Endothelial cell (in vitro differentiated cells): ENCODE measurements at regions not wholly inside any gene's neighbourhood (a gene's known extent, or its start where the extent isn't known, plus 50 kb on each side); places are given as distances from the start of the nearest gene placed in this dataset.
"Not testable (repeated sequence)": the region's sequence is repeated elsewhere in the genome, so short reads cannot be mapped to it uniquely, and the experiment has no call there.

Experiments used
- DNase-seq: peaks from one replicate; pipeline ENCODE4 v3.0.0; 2021; ENCODE audit warnings: low spot score
- H3K27ac Mint-ChIP-seq: one replicate; pipeline ENCODE4 v1.8.0; 2021; ENCODE audit warnings: mixed read lengths, inconsistent platforms; ENCODE audit not compliant: unreplicated experiment
- H3K27me3 Mint-ChIP-seq: one replicate; pipeline ENCODE4 v1.8.0; 2021; ENCODE audit warnings: mild to moderate bottlenecking, moderate library complexity, mixed read lengths, inconsistent platforms; ENCODE audit not compliant: unreplicated experiment
- H3K36me3 Mint-ChIP-seq: one replicate; pipeline ENCODE4 v1.8.0; 2021; ENCODE audit warnings: mild to moderate bottlenecking, low read depth, mixed read lengths, inconsistent platforms; ENCODE audit not compliant: unreplicated experiment
- H3K4me1 Mint-ChIP-seq: one replicate; pipeline ENCODE4 v1.8.0; 2021; ENCODE audit warnings: mild to moderate bottlenecking, mixed read lengths, inconsistent platforms; ENCODE audit not compliant: unreplicated experiment
- H3K4me3 Mint-ChIP-seq: one replicate; pipeline ENCODE4 v1.8.0; 2021; ENCODE audit warnings: mild to moderate bottlenecking, mixed read lengths, inconsistent platforms; ENCODE audit not compliant: unreplicated experiment
- H3K9me3 Mint-ChIP-seq: one replicate; pipeline ENCODE4 v1.8.0; 2021; ENCODE audit warnings: mixed read lengths, inconsistent platforms; ENCODE audit not compliant: unreplicated experiment
- CTCF ChIP-seq: fragments of 200-600 bp; sonication (generic); IDR thresholded peaks from one replicate; pipeline ENCODE4 v1.5.0; 2021; ENCODE audit warnings: antibody characterized with exemption; ENCODE audit not compliant: unreplicated experiment

GRCh38 chr18:66874812-66875474, 271.1 kb upstream of the CDH19 start:
- no peak overlapping the region for H3K4me3 Mint-ChIP-seq
- H3K9me3 Mint-ChIP-seq, result no peaks in the 10 kb centered on the region
- no peak for DNase-seq
- no peaks in the 10 kb centered on the region for H3K36me3 Mint-ChIP-seq
- no peak overlapping the region for H3K27ac Mint-ChIP-seq
- no peaks in the 10 kb centered on the region for H3K27me3 Mint-ChIP-seq
- no peaks in the 10 kb centered on the region for H3K4me1 Mint-ChIP-seq
- TF ChIP-seq CTCF, result no peak

- Mint-ChIP-seq H3K9me3 (no peaks in the 10 kb centered on the region), H3K36me3 (no peaks in the 10 kb centered on the region), H3K27ac (no peak overlapping the region), H3K4me3 (no peak overlapping the region), H3K27me3 (no peaks in the 10 kb centered on the region), H3K4me1 (no peaks in the 10 kb centered on the region)
- TF ChIP-seq CTCF, result no peak
- no peak for DNase-seq
Measured at GRCh38 chr18:66874375-66874774, 270.5 kb upstream of the CDH19 start.

GRCh38 chr18:66873899-66874298, 270.0 kb upstream of the CDH19 start:
- no peaks in the 10 kb centered on the region for H3K36me3 Mint-ChIP-seq
- no peak overlapping the region for H3K4me3 Mint-ChIP-seq
- no peak for TF ChIP-seq CTCF
- no peak overlapping the region for H3K27ac Mint-ChIP-seq
- H3K27me3 Mint-ChIP-seq, result no peaks in the 10 kb centered on the region
- DNase-seq, result no peak
- H3K9me3 Mint-ChIP-seq, result no peaks in the 10 kb centered on the region
- H3K4me1 Mint-ChIP-seq, result no peaks in the 10 kb centered on the region

- Mint-ChIP-seq H3K9me3 (no peaks in the 10 kb centered on the region), H3K36me3 (no peaks in the 10 kb centered on the region), H3K27ac (no peak overlapping the region), H3K27me3 (no peaks in the 10 kb centered on the region), H3K4me1 (no peaks in the 10 kb centered on the region), H3K4me3 (no peak overlapping the region)
- no peak for TF ChIP-seq CTCF
- DNase-seq, result no peak
Measured at GRCh38 chr18:66872277-66872676, 268.4 kb upstream of the CDH19 start.

GRCh38 chr18:66867653-66868052, 263.8 kb upstream of the CDH19 start:
- DNase-seq, result no peak
- no peak overlapping the region for H3K27ac Mint-ChIP-seq
- H3K27me3 Mint-ChIP-seq, result no peaks in the 10 kb centered on the region
- H3K9me3 Mint-ChIP-seq, result no peaks in the 10 kb centered on the region
- TF ChIP-seq CTCF, result no peak
- H3K4me3 Mint-ChIP-seq, result no peak overlapping the region
- no peaks in the 10 kb centered on the region for H3K4me1 Mint-ChIP-seq
- H3K36me3 Mint-ChIP-seq, result no peaks in the 10 kb centered on the region

- H3K4me3 Mint-ChIP-seq, H3K36me3 Mint-ChIP-seq, H3K9me3 Mint-ChIP-seq, H3K27ac Mint-ChIP-seq, H3K27me3 Mint-ChIP-seq, H3K4me1 Mint-ChIP-seq, DNase-seq: not testable (repeated sequence)
Measured at GRCh38 chr18:66866427-66866940, 262.6 kb upstream of the CDH19 start.
